Retinal pigment epithelial cell (primary cell): ENCODE measurements at regions not wholly inside any gene's neighbourhood (a gene's known extent, or its start where the extent isn't known, plus 50 kb on each side); places are given as distances from the start of the nearest gene placed in this dataset.
"Not testable (repeated sequence)": the region's sequence is repeated elsewhere in the genome, so short reads cannot be mapped to it uniquely, and the experiment has no call there.

ENCODE experiments used
- DNase-seq: peaks from one replicate; pipeline ENCODE4 v3.0.0-alpha.2; 2010; ENCODE audit warnings: low read depth
- H3K4me3 ChIP-seq: 2 replicates; pipeline ENCODE4 v1.5.1; 2011; ENCODE audit warnings: mild to moderate bottlenecking, low read length, control low read depth, moderate library complexity
- TF ChIP-seq, protein P1 (sequence below): conservative IDR thresholded peaks from 2 replicates; pipeline ENCODE4 v1.5.1; 2011; ENCODE audit warnings: low read depth, low read length, control low read depth, inconsistent platforms

DNA sequence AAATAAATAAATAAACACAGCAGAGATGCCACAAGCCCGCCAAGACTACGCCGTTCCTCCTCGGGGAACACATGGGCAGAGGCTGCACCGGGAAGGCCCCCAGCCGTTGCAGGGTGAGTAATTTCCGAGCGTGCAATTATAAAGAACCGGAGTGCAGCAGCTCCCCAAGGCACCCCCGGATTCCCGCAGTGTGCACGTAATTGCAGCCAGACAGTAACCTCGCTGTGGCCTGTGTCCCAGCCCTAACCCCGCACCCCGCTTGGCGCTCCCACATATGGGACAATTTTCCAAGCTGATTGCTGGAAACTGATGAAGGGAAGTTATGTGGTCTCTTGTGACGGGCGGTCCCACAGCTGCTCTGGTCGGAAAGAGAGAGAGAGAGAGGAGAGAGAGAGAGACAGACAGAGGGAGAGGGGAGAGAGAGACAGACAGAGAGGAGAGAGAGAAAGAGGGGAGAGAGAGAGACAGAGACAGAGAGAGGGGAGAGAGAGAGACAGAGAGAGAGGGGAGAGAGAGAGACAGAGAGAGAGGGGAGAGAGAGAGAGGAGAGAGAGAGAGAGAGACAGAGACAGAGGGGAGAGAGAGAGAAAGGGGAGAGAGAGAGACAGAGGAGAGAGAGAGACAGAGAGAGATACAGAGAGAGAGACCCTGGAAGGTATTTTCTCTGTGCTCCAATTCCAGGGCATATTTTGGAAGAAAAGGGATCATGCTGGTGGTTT lies 275.4 kb downstream of the SHOX start:
- TF ChIP-seq, protein P1, sequence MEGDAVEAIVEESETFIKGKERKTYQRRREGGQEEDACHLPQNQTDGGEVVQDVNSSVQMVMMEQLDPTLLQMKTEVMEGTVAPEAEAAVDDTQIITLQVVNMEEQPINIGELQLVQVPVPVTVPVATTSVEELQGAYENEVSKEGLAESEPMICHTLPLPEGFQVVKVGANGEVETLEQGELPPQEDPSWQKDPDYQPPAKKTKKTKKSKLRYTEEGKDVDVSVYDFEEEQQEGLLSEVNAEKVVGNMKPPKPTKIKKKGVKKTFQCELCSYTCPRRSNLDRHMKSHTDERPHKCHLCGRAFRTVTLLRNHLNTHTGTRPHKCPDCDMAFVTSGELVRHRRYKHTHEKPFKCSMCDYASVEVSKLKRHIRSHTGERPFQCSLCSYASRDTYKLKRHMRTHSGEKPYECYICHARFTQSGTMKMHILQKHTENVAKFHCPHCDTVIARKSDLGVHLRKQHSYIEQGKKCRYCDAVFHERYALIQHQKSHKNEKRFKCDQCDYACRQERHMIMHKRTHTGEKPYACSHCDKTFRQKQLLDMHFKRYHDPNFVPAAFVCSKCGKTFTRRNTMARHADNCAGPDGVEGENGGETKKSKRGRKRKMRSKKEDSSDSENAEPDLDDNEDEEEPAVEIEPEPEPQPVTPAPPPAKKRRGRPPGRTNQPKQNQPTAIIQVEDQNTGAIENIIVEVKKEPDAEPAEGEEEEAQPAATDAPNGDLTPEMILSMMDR = no peak
- H3K4me3 ChIP-seq = no peak overlapping the region
- no peak for DNase-seq

DNA sequence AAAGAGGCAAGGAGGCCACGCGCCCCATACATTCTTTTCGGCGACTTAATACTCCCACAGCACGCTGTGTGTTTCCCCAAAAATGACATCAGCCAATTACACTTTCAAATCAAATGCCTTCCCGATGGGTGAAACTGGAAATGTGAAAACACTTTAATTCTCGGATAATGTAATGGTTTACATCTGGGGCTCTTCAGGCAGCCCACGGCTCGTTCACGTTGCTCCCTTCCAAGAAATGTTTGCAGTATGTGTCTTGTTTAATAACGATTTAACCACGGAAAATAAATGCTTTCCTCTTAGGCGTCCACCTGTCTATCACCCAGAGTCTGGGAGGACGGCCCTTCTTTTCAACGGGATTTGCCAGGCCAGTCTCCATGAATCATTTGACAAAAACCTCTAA lies 272.5 kb downstream of the SHOX start:
- TF ChIP-seq, protein P1 = no peak
- no peak for DNase-seq
- no peak overlapping the region for H3K4me3 ChIP-seq

DNA sequence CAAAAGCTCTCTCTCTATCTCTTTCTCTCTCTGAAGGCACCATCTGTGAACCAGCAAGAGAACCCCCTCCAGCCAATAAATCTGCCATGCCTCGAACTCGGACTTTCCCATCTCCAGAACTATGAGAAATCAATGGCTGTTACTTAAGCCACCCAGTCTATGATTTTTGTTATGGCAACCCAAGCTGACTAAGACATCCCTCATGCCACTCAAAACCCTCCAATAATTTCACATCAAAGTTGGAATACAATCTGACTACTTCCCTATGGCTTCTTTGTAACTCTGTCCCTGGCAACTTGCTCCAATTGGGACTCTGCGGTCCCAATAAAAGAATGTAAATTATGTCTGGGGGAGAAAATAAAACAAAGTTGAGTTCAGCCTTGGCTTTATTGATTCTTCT lies 265.7 kb downstream of the SHOX start:
- DNase-seq = no peak
- H3K4me3 ChIP-seq = no peak overlapping the region
- TF ChIP-seq, protein P1 = no peak

GRCh38 chrX:889966-890651 lies 259.5 kb downstream of the SHOX start:
- TF ChIP-seq, protein P1 = no peak
- DNase-seq = no peak
- H3K4me3 ChIP-seq = no peak overlapping the region

- DNase-seq, H3K4me3 ChIP-seq: not testable (repeated sequence)
These were observed 257.1 kb downstream of the SHOX start for GRCh38 chrX:887724-888123.

DNA sequence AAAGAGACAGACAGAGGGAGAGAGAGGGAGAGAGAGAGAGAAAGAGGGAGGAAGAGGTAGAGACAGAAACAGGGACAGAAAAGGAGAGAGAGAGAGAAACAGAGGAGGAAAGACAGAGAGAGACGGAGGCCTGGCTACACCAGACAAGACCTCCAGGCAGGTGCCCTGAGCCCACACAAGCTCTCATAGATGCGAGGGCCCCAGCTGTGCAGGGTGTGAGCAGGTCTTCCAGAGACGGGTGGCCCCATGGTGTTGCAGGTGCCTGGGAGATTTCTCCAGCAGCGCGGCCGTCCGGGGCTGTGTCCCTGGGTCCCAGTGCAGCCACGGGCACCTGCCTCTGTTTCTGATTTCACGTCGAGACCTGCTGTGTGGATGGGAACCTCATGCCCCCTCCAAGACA lies 253.0 kb downstream of the SHOX start:
- TF ChIP-seq, protein P1 = no peak

GRCh38 chrX:879756-880698 lies 249.4 kb downstream of the SHOX start:
- DNase-seq = not testable (repeated sequence)

More for the DNA sequence above, 253.0 kb downstream of the SHOX start:
- DNase-seq = no peak
- H3K4me3 ChIP-seq = no peak overlapping the region

More at GRCh38 chrX:879756-880698, 249.4 kb downstream of the SHOX start:
- not testable (repeated sequence) for H3K4me3 ChIP-seq
